Panc1 (cell line): ENCODE measurements at regions not wholly inside any gene's neighbourhood (a gene's known extent, or its start where the extent isn't known, plus 50 kb on each side); places are given as distances from the start of the nearest gene placed in this dataset.

Experiments used
- ATAC-seq: fragments of 200-7000 bp; cut with Tn5 transposase; 2 replicates; pipeline ENCODE4 v1.9.1; 2020; ENCODE audit warnings: mild to moderate bottlenecking, moderate library complexity
- BruUV-seq: library from RNA; stranded (reverse); fragments of 400-500 nt; replicated peaks from 2 replicates; lab custom pipeline; 2021; lab: Mats Ljungman, UMichigan
- CTCF ChIA-PET: fragments of 300-600 bp; sonication (Branson Sonifier 250); formaldehyde crosslinking; loops from one replicate; lab custom pipeline; 2022; ENCODE audit warnings: antibody characterized with exemption; lab: Charles Lee
- POLR2A ChIA-PET: fragments of 300-600 bp; sonication (Branson Sonifier 250); formaldehyde crosslinking; loops from one replicate; lab custom pipeline; 2022; ENCODE audit warnings: antibody characterized with exemption; lab: Charles Lee
- DNase-seq: peaks from one replicate; pipeline ENCODE4 v3.0.0-alpha.2; 2010; ENCODE audit warnings: low read depth, low spot score
- H3K27ac ChIP-seq: 2 replicates; pipeline ENCODE4 v1.5.1; 2011; ENCODE audit warnings: mild to moderate bottlenecking, low read length, inconsistent platforms
- H3K27me3 ChIP-seq: fragments of 200-500 bp; sonication (Bioruptor generic); 2 replicates; pipeline ENCODE4 v1.6.0; 2014; ENCODE audit warnings: low read length, inconsistent platforms; ENCODE audit not compliant: control insufficient read depth, insufficient read depth
- H3K36me3 ChIP-seq: fragments of 200-500 bp; sonication (Bioruptor generic); 2 replicates; pipeline ENCODE4 v1.5.1; 2014; ENCODE audit warnings: inconsistent platforms, mild to moderate bottlenecking, low read length, moderate library complexity; ENCODE audit not compliant: control insufficient read depth, insufficient read depth
- H3K4me1 ChIP-seq: 2 replicates; pipeline ENCODE4 v1.5.1; 2011; ENCODE audit warnings: inconsistent platforms, mild to moderate bottlenecking, low read length, moderate library complexity; ENCODE audit not compliant: control insufficient read depth, insufficient read depth
- H3K4me3 ChIP-seq, 2 experiments: 2 replicates each; pipeline ENCODE4 v1.5.1; 2011 to 2012; ENCODE audit warnings: low read depth in 2 of 2, low read length in 2 of 2, mild to moderate bottlenecking in 2 of 2, inconsistent platforms in 1 of 2, moderate library complexity in 1 of 2
- H3K9me3 ChIP-seq: fragments of 200-500 bp; sonication (Bioruptor generic); 2 replicates; pipeline ENCODE4 v1.5.1; 2014; ENCODE audit warnings: low read depth, mild to moderate bottlenecking, inconsistent platforms, low read length, moderate library complexity; ENCODE audit not compliant: control insufficient read depth, insufficient read depth
- CTCF ChIP-seq: fragments of 450-650 bp; IDR thresholded peaks from 2 replicates; pipeline ENCODE4 v1.5.1; 2017; ENCODE audit warnings: mild to moderate bottlenecking
- POLR2AphosphoS5 ChIP-seq: IDR thresholded peaks from 2 replicates; pipeline ENCODE4 v1.6.1; 2012; ENCODE audit warnings: mild to moderate bottlenecking, low read depth, low read length, moderate library complexity
- SIN3A ChIP-seq: IDR thresholded peaks from 2 replicates; pipeline ENCODE4 v1.6.1; 2012; ENCODE audit warnings: low read depth, mild to moderate bottlenecking, low read length, moderate library complexity, borderline replicate concordance; ENCODE audit not compliant: insufficient read depth
- TCF7L2 ChIP-seq: IDR thresholded peaks from 2 replicates; pipeline ENCODE4 v1.6.1; 2011; ENCODE audit warnings: mild to moderate bottlenecking, low read depth, low read length, inconsistent platforms
- in situ Hi-C: cut with HindIII; loops from 2 replicates; pipeline ENCODE4 v1.10.0; 2016; ENCODE audit warnings: low sequenced_read_pairs, low pct_unique_long_range_greater_than_20kb
- intact Hi-C: fragments of 100-400 bp; cut with micrococcal nuclease; formaldehyde crosslinking; loops from one replicate; pipeline ENCODE4 v1.10.0; 2022; ENCODE audit not compliant: unreplicated experiment
- TF ChIP-seq, protein P1 (sequence below), 2 experiments: IDR thresholded peaks; 2 replicates each; pipeline ENCODE4 v1.6.1; 2011 to 2012; ENCODE audit warnings: low read depth in 2 of 2, control low read depth in 1 of 2, low read length in 1 of 2, mild to moderate bottlenecking in 1 of 2, moderate library complexity in 1 of 2; ENCODE audit not compliant: insufficient read depth in 1 of 2

GRCh38 chr9:99549441-99549840 is 272.2 kb upstream of the NR4A3 start:
- DNase-seq (no peak), ATAC-seq (no peak)
- Histone ChIP-seq H3K27ac (no peak overlapping the region), H3K36me3 (no peaks in the 10 kb centered on the region), H3K9me3 (no peaks in the 10 kb centered on the region), H3K27me3 (no peaks in the 10 kb centered on the region), H3K4me3 (no peak overlapping the region), H3K4me1 (no peaks in the 10 kb centered on the region)
- TF ChIP-seq POLR2AphosphoS5 (no peak), SIN3A (no peak)
- TF ChIP-seq, protein P1, sequence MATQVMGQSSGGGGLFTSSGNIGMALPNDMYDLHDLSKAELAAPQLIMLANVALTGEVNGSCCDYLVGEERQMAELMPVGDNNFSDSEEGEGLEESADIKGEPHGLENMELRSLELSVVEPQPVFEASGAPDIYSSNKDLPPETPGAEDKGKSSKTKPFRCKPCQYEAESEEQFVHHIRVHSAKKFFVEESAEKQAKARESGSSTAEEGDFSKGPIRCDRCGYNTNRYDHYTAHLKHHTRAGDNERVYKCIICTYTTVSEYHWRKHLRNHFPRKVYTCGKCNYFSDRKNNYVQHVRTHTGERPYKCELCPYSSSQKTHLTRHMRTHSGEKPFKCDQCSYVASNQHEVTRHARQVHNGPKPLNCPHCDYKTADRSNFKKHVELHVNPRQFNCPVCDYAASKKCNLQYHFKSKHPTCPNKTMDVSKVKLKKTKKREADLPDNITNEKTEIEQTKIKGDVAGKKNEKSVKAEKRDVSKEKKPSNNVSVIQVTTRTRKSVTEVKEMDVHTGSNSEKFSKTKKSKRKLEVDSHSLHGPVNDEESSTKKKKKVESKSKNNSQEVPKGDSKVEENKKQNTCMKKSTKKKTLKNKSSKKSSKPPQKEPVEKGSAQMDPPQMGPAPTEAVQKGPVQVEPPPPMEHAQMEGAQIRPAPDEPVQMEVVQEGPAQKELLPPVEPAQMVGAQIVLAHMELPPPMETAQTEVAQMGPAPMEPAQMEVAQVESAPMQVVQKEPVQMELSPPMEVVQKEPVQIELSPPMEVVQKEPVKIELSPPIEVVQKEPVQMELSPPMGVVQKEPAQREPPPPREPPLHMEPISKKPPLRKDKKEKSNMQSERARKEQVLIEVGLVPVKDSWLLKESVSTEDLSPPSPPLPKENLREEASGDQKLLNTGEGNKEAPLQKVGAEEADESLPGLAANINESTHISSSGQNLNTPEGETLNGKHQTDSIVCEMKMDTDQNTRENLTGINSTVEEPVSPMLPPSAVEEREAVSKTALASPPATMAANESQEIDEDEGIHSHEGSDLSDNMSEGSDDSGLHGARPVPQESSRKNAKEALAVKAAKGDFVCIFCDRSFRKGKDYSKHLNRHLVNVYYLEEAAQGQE (IDR thresholded peaks at IDR 0.05; ENCODE audit: insufficient read depth in 1 of 2, low read depth in 2 of 2, low read length in 1 of 2): 0 out of 4 replicates have a peak, but pooled peaks of 1 of the 2 experiments have one; percentile 12
- POLR2A ChIA-PET: no interaction called here
- no TSS peak for BruUV-seq
- in situ Hi-C loops: no loop called here
- intact Hi-C loops: no loop called here
- CTCF ChIA-PET: no interaction called here

- POLR2A ChIA-PET: no interaction called here
- in situ Hi-C loops: no loop called here
Measured at GRCh38 chr9:99555792-99556191, 265.9 kb upstream of the NR4A3 start.

More at GRCh38 chr9:99555792-99556191, 265.9 kb upstream of the NR4A3 start:
- BruUV-seq: no TSS peak
- no peaks in the 10 kb centered on the region for H3K4me1 ChIP-seq
- no peak for TF ChIP-seq TCF7L2
- no peak for TF ChIP-seq SIN3A
- TF ChIP-seq, protein P1 (IDR thresholded peaks at IDR 0.05; ENCODE audit: insufficient read depth in 1 of 2, low read depth in 2 of 2, low read length in 1 of 2): no peak
- no peak for TF ChIP-seq CTCF
- TF ChIP-seq POLR2AphosphoS5: no peak
- ATAC-seq: no peak
- no peak overlapping the region for H3K27ac ChIP-seq
- intact Hi-C loops: no loop called here
- DNase-seq: no peak
- H3K27me3 ChIP-seq: no peaks in the 10 kb centered on the region
- no peak overlapping the region for H3K4me3 ChIP-seq
- no peaks in the 10 kb centered on the region for H3K9me3 ChIP-seq
- no peaks in the 10 kb centered on the region for H3K36me3 ChIP-seq
- CTCF ChIA-PET: no interaction called here
